HG03521 (cell line): ENCODE measurements at regions not wholly inside any gene's neighbourhood (a gene's known extent, or its start where the extent isn't known, plus 50 kb on each side); places are given as distances from the start of the nearest gene placed in this dataset.

Experiments
- ATAC-seq: cut with Tn5 transposase; IDR thresholded peaks from one replicate; pipeline ENCODE4 v1.9.1; 2021; ENCODE audit warnings: mild to moderate bottlenecking, moderate library complexity; ENCODE audit not compliant: unreplicated experiment

GRCh38 chr20:7689151-7689550 lies 251.1 kb downstream of the HAO1 start:
- ATAC-seq: no peak

DNA sequence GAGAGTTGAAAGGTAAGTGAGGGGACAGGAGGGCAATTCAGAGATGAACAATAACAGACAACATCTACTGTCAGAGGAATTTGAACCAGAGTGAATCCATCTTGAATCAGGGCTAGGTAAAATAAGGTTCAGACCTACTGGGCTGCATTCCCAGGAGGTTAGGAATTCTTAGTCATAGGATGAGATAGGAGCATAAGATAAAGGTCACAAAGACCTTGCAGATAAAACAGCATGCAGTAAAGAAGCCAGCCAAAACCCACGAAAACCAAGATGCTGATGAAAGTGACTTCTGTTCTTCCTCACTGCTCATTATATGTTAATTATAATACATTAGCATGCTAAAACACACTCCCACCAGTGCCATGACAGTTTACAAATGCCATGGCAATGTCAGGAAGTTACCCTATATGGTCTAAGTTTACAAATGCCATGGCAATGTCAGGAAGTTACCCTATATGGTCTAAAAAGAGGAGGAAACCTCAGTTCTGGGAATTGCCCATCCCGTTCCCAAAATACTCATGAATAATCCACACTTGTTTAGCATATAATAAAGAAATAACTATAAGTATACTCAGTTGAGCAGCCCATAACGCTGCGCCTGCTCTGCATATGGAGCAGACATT lies 248.5 kb downstream of the HAO1 start:
- no peak for ATAC-seq

DNA sequence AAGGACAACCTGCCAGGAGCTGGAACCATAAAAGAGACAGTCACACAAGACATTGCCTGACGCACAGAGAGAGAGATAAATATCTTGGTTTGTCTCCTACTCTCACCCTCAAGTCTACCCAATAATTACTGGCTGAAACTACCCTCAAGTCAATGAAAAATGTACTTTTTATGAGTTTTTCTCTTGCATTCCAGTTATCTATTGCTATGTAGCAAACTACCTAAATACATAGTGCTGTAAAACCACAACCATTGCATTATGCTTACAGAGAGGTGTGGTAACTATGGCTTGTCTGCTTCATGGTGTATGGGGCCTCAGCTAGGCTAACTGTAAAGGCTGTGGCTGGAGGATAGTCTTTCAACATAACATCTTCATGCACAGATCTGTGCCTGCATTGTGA lies 247.8 kb downstream of the HAO1 start:
- no peak for ATAC-seq

DNA sequence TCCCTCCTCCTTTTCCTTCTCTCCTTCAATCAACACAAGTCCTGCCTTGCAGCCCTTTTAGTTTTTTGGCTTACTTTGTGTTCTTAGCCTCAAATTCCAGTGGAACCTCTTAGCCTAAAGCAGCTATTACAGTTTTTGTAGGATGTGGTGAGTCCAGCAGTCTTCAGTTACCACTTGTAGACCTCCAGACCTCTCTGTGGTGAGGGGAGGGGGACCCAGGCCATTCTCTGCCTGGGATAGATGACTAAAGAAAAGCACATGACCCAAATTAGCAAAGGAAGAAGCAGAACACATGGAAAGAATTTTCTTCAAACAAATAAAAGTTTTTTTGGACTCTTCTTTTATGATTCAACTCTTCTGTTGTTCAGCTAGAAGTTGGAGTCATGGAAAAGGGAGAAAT lies 246.5 kb downstream of the HAO1 start:
- no peak for ATAC-seq

DNA sequence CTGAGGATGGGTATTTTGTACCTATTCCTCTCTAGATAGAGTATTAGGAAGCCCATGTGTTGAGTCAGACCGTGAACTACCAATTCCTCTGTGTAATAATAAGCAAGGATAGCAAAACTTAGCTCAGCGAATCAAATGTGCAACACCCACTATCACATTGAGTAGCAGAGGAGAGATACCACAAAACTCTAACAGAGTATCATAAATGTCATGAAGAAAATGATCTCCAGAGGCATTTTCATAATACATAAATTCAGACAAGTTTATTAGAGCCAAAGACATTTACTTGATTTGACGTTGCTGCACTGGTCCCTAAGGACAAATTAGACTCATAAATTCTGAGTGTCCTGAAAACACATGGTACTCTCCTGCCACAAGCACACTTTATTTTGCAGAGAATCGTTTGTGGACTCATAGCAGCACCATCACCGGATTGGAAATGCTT lies 245.2 kb downstream of the HAO1 start:
- no peak for ATAC-seq

DNA sequence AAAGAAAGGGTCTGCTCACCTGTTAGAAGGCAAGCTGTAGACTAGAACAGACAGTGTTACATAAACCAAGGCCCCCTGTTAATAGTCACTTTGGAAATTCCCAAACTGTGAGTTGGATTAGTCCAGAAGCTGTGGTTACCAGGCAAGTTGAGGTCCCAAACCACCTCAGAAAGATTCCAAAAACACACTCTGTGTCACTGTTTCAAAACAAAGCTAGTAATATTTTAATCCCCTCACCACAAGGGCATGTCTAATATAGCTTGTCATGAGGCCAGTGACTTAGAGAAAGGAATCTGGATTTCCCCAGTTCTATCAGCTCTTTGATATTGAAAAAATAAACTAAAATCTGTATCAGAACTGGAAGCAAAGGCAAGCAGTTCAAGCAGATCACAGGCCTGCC lies 244.6 kb downstream of the HAO1 start:
- no peak for ATAC-seq

DNA sequence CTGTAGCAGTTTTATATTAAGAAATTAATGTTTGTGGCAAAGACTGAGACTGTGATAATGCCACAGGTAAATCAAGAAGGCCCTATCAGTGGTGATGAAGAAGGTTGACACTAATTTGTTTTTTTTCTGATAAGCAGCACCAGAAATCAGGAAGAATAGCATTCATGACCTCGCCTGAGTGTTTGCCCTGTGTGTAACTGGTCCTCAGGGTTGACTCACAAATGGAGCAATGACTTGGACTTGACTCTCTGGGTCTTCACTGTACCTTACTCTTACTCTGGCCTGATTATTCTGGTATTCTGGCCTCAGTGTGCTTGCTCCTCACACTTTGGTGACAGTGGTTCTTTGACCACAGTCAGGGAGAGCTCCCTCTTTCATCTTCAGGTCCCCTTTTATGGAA lies 243.9 kb downstream of the HAO1 start:
- ATAC-seq: no peak

DNA sequence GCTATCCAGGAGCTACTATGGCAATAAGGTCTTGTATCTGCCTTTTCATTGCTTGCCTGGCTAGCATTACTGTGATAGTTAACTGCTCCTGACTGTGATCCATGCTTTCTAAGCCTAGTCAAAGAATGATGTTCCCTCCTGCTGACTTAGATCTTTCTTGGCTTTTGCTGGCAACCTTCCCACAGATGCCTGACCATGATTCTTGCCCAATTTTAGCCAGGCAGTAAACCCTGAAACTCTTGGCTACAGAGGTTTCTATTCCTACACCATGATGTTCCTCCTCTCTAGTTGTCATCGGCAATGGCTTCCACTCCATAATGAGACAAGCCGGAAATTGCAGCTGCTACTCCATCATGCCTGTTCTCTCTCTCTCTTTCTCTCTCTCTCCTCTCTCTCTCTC lies 238.1 kb downstream of the HAO1 start:
- no peak for ATAC-seq

GRCh38 chr20:7703551-7703961 lies 236.7 kb downstream of the HAO1 start:
- ATAC-seq: no peak

GRCh38 chr20:7703996-7704395 lies 236.3 kb downstream of the HAO1 start:
- no peak for ATAC-seq

DNA sequence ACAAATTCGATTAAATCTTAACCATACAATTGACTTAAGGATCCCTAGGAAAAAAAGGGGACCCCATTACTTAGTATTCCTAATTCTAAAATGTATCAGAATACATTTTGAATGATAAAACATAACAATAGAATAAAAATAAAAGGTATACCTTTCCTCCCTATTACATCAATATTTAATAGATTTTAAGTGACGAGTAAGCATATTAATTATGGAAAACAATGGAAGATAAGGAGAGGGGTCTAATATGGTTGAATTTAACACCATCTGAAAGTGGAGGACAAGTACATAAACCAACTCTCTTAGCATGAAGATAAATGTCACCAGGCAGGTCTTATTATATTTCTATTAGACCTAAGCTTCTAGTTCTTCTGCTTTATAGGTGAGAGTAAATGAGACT lies 232.1 kb downstream of the HAO1 start:
- ATAC-seq: no peak

GRCh38 chr20:7708782-7709181 lies 231.5 kb downstream of the HAO1 start:
- ATAC-seq: no peak

DNA sequence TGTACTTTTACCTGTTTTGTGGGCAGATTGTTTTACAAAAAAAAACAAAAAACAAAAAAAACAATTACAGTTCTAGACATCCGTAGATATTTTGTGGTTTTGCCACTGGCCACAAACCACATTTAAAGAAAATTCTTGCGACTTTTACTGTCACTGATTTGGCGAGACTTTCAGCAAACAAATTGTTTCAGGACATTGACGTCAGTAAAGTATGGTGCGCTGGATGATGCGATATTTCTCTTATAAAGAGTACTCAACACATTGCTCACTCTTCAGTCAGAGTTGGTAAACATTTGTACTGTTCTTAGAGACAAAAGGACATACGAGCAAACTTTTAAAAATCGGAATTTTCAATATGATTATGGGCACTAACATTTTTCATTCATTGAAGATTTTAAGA lies 229.8 kb downstream of the HAO1 start:
- no peak for ATAC-seq

GRCh38 chr20:7712661-7713060 lies 227.6 kb downstream of the HAO1 start:
- no peak for ATAC-seq

GRCh38 chr20:7714549-7714948 lies 225.7 kb downstream of the HAO1 start:
- no peak for ATAC-seq

- no peak for ATAC-seq
Observed at GRCh38 chr20:7716286-7716972, 223.8 kb downstream of the HAO1 start.

DNA sequence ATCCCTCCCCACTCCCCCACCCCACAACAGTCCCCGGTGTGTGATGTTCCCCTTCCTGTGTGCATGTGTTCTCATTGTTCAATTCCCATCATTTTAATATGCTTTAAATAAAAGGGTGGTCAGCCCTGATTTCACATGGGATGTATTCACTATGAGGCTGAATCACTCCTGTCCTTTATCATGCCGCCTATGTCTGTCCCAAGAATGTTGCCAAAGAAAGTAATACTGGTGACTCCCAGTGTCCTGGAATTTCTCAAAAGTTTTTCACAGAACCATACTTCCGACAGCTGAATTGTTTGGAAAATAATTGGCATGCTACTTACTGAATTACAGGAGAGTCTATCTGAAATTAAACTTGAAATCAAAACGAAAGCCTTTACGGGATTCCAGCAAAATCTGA lies 217.7 kb downstream of the HAO1 start:
- no peak for ATAC-seq

GRCh38 chr20:7723284-7723683 lies 217.0 kb downstream of the HAO1 start:
- no peak for ATAC-seq

DNA sequence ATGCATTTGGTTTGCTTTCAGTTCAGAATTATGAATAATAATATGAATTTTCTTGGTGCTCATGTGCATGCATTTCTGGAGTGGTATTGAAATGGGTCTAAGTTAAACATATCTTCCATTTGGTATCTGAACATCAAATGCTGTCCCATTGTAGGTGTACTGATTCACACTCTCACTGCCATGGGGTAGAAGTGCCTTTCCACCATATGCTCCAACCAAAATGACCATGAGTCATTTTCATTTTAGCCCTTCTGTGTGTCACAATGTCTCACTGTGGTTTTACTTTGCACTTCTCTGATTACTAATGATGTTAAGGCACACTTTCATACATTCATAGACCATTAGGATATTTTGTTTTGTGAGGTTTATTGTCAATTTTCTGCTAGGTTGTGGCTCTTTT lies 211.9 kb downstream of the HAO1 start:
- no peak for ATAC-seq

GRCh38 chr20:7734216-7734615 lies 206.0 kb downstream of the HAO1 start:
- ATAC-seq: no peak

DNA sequence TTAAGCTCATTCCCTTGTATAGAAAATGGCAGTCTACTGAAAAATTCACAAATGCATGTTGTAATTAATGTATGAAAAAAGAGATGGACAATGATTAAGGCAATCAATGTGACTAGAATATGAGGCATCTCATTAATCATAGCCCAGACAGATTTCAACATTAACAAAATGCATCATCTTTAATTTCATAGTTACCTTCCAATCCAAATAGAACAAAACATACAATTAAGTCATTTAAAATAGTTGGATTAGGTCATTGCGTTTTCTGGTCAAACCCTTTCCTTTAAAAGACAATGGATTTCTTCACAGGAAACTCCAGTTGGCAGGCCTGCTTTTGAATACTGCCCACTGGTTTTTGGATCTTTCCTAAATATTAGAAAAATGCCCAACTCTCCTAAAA lies 203.9 kb downstream of the HAO1 start:
- ATAC-seq: no peak

DNA sequence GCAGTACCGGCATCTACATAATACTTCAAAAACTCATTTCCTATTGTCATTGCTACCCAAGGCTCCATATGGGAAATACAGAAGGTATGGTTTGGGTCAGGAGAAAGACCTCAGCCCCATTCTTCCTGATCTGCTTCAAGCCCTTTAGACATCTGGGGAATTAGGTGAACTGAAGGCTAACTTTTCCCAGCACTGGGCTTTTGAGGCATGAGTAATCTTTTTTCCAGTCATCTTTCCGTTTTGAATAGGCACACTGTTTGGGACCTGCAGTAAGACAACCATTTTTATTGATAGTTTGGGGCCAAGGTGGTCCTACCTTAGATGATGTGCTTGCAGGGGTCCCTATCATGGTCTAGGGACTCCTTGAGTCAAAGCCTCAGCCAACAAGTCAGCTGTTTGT lies 198.4 kb downstream of the HAO1 start:
- no peak for ATAC-seq

DNA sequence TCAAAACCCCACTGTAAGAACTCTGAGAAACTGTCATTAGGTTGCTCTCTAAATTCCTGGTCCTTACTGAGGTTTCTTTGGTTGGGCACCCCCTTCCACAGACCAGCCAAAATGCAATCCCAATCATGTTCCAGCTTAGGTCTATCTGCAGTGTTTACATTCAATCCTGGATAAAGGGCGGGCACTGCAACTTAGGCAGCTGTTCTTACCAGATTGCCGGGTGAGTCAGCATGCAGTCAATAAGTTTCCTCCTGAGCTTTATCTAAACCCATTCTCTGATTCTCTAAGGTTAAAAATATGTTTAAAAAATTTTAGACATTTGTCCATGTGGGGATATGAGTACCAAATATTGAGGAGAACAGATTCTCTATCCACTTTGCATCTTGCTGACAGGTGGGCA lies 197.8 kb downstream of the HAO1 start:
- ATAC-seq: no peak
